Naive thymus-derived CD4-positive, alpha-beta T cell (primary cell): ENCODE measurements at regions not wholly inside any gene's neighbourhood (a gene's known extent, or its start where the extent isn't known, plus 50 kb on each side); places are given as distances from the start of the nearest gene placed in this dataset.

ENCODE experiments used
- ATAC-seq: fragments of 150-1000 bp; cut with Tn5 transposase; 2 replicates; pipeline ENCODE4 v1.10.0; 2021; ENCODE audit warnings: mild to moderate bottlenecking, moderate library complexity
- CTCF ChIA-PET: fragments of 350-600 bp; sonication (Branson Sonifier 250); formaldehyde crosslinking; loops from one replicate; lab custom pipeline; 2021; ENCODE audit warnings: antibody characterized with exemption; lab: Charles Lee
- POLR2A ChIA-PET: fragments of 350-600 bp; sonication (Branson Sonifier 250); formaldehyde crosslinking; loops from one replicate; lab custom pipeline; 2021; ENCODE audit warnings: antibody characterized with exemption, inconsistent platforms; lab: Charles Lee
- DNase-seq, 9 donors: peaks; one replicate each; pipeline versions ENCODE4 v3.0.0 to v3.0.0-alpha.2; 2020 to 2022; ENCODE audit warnings: mixed read lengths in 1 of 9
- H3K27ac ChIP-seq: one replicate; pipeline ENCODE4 v1.7.0; 2013; ENCODE audit warnings: mild to moderate bottlenecking, low read depth, low read length, moderate library complexity
- H3K27me3 ChIP-seq, 2 donors: one replicate each; pipeline ENCODE4 v1.7.0; 2013; ENCODE audit warnings: low read length in 2 of 2, mild to moderate bottlenecking in 2 of 2, moderate library complexity in 2 of 2; ENCODE audit not compliant: control insufficient read depth in 2 of 2, insufficient read depth in 2 of 2
- H3K36me3 ChIP-seq, 3 experiments: 1 replicate in 2 of 3; 2 replicates in 1 of 3; pipeline ENCODE4 v1.7.0; 2013; ENCODE audit warnings: low read length in 3 of 3, mild to moderate bottlenecking in 3 of 3, moderate library complexity in 1 of 3; ENCODE audit not compliant: insufficient read depth in 3 of 3, control insufficient read depth in 2 of 3
- H3K4me1 ChIP-seq, 2 donors: one replicate each; pipeline ENCODE4 v1.7.0; 2013; ENCODE audit warnings: low read length in 2 of 2, mild to moderate bottlenecking in 2 of 2, moderate library complexity in 1 of 2; ENCODE audit not compliant: control insufficient read depth in 2 of 2, insufficient read depth in 2 of 2
- H3K4me3 ChIP-seq: 2 replicates; pipeline ENCODE4 v1.7.0; 2013; ENCODE audit warnings: mild to moderate bottlenecking, low read length
- H3K9me3 ChIP-seq, 3 experiments: 1 replicate in 2 of 3; 2 replicates in 1 of 3; pipeline ENCODE4 v1.7.0; 2013; ENCODE audit warnings: low read length in 3 of 3; ENCODE audit not compliant: control insufficient read depth in 2 of 3
- H3K27ac Mint-ChIP-seq, 9 donors: one replicate each; pipeline ENCODE4 v1.8.0; 2020 to 2022; ENCODE audit warnings: mixed read lengths in 9 of 9, mild to moderate bottlenecking in 8 of 9, moderate library complexity in 5 of 9, inconsistent platforms in 2 of 9
- H3K27me3 Mint-ChIP-seq, 5 donors: one replicate each; pipeline ENCODE4 v1.8.0; 2021 to 2022; ENCODE audit warnings: mixed read lengths in 5 of 5, mild to moderate bottlenecking in 1 of 5
- H3K36me3 Mint-ChIP-seq, 5 donors: one replicate each; pipeline ENCODE4 v1.8.0; 2020 to 2022; ENCODE audit warnings: mixed read lengths in 5 of 5, mild to moderate bottlenecking in 3 of 5, inconsistent platforms in 1 of 5
- H3K4me1 Mint-ChIP-seq, 7 donors: one replicate each; pipeline ENCODE4 v1.8.0; 2020 to 2022; ENCODE audit warnings: mixed read lengths in 7 of 7, mild to moderate bottlenecking in 3 of 7, inconsistent platforms in 1 of 7
- H3K4me3 Mint-ChIP-seq, 10 donors: one replicate each; pipeline ENCODE4 v1.8.0; 2020 to 2022; ENCODE audit warnings: mild to moderate bottlenecking in 10 of 10, mixed read lengths in 10 of 10, moderate library complexity in 6 of 10, inconsistent platforms in 2 of 10
- H3K9me3 Mint-ChIP-seq, 11 donors: one replicate each; pipeline ENCODE4 v1.8.0; 2020 to 2022; ENCODE audit warnings: mixed read lengths in 11 of 11, mild to moderate bottlenecking in 4 of 11, inconsistent platforms in 1 of 11, moderate library complexity in 1 of 11
- intact Hi-C, 2 donors: fragments of 100-400 bp; cut with micrococcal nuclease; formaldehyde crosslinking; loops; one replicate each; pipeline ENCODE4 v1.15.1; 2023

- peaks cover 0 to 6% (median 0%) of the 10 kb centered on the region in 5 donors for H3K36me3 Mint-ChIP-seq
- ATAC-seq (no peak), DNase-seq (no peak)
- Histone ChIP-seq H3K9me3 (no peaks in the 10 kb centered on the region), H3K36me3 (no peaks in the 10 kb centered on the region), H3K4me3 (no peak overlapping the region), H3K27me3 (no peaks in the 10 kb centered on the region), H3K4me1 (no peaks in the 10 kb centered on the region), H3K27ac (no peak overlapping the region)
- H3K9me3 Mint-ChIP-seq = peaks cover 0 to 18% (median 5%) of the 10 kb centered on the region in 11 donors
- ChIA-PET CTCF (no interaction called here), POLR2A (no interaction called here)
- no peak overlapping the region for H3K27ac Mint-ChIP-seq
- intact Hi-C loops = no loop called here
- peaks cover 0 to 3% (median 0%) of the 10 kb centered on the region in 7 donors for H3K4me1 Mint-ChIP-seq
- H3K4me3 Mint-ChIP-seq = no peak overlapping the region
- H3K27me3 Mint-ChIP-seq = peaks cover 0 to 63% (median 52%) of the 10 kb centered on the region in 5 donors
Measured at GRCh38 chr20:57032847-57033246, 233.6 kb downstream of the BMP7 start.

DNA sequence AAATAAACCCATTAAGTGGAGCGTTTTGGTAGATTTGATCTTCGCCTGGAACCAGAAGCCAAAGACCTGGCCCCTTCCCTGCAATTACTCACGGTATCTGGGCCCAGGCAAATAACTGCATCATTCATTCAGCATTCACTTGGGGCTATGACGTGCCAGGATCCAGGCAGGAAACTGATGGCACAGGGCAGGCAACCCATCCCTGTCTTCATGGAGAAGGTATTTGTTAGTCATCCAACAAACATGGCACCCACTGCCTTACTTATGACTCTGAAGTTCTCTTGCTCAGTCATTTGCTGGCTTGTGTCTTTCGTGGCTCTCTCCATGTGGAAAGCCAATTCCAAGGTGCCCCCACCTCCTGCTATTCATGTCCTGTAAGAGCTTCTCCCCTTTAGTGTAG is 232.4 kb downstream of the BMP7 start:
- no peaks in the 10 kb centered on the region for H3K9me3 ChIP-seq
- intact Hi-C loops = no loop called here
- ChIA-PET POLR2A (no interaction called here), CTCF (no interaction called here)
- H3K9me3 Mint-ChIP-seq = peaks cover 0 to 18% (median 5%) of the 10 kb centered on the region in 11 donors
- peaks cover 0 to 3% (median 0%) of the 10 kb centered on the region in 7 donors for H3K4me1 Mint-ChIP-seq
- H3K4me3 Mint-ChIP-seq = no peak overlapping the region
- no peaks in the 10 kb centered on the region for H3K27me3 ChIP-seq
- H3K27ac Mint-ChIP-seq = no peak overlapping the region
- ATAC-seq = no peak
- peaks cover 0 to 57% (median 50%) of the 10 kb centered on the region in 5 donors for H3K27me3 Mint-ChIP-seq
- H3K36me3 ChIP-seq = no peaks in the 10 kb centered on the region
- no peak overlapping the region for H3K4me3 ChIP-seq
- peaks cover 0 to 6% (median 0%) of the 10 kb centered on the region in 5 donors for H3K36me3 Mint-ChIP-seq
- no peak for DNase-seq
- H3K4me1 ChIP-seq = no peaks in the 10 kb centered on the region
- no peak overlapping the region for H3K27ac ChIP-seq

DNA sequence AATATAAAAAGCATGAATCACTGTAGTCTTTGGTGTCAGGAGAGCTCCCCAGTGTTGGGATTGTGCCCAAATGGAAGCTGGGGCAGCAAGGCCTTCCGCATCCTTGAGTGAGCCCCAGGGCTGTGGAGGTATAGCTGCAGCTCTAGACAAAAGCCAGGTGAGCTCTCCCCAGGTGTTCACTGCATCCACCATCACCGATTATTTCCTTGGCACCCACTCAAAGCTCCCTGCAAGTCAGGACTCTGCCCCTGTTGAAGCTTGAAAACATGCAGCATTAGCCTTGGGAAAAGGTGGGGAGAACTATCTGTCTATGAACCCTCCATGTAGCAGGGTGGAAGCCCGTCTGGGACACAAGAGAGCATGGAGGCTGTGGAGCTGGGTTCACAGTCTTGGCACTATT is 228.8 kb downstream of the BMP7 start:
- peaks cover 0 to 36% (median 25%) of the 10 kb centered on the region in 5 donors for H3K27me3 Mint-ChIP-seq
- H3K4me3 ChIP-seq = no peak overlapping the region
- CTCF ChIA-PET = interaction anchor here (0.6 kb wide), 1 partner anchor 309 kb away, joined by 3 read pairs; no protein-coding TSS in a partner anchor
- no peak for DNase-seq
- H3K36me3 ChIP-seq = no peaks in the 10 kb centered on the region
- H3K9me3 Mint-ChIP-seq = peaks cover 0 to 18% (median 3%) of the 10 kb centered on the region in 11 donors
- no peak overlapping the region for H3K27ac ChIP-seq
- H3K4me1 Mint-ChIP-seq = no peaks in the 10 kb centered on the region
- H3K4me1 ChIP-seq = no peaks in the 10 kb centered on the region
- H3K4me3 Mint-ChIP-seq = no peak overlapping the region
- peaks cover 0 to 6% (median 0%) of the 10 kb centered on the region in 5 donors for H3K36me3 Mint-ChIP-seq
- H3K27ac Mint-ChIP-seq = no peak overlapping the region
- no peaks in the 10 kb centered on the region for H3K27me3 ChIP-seq
- intact Hi-C loops = no loop called here
- POLR2A ChIA-PET = no interaction called here
- no peaks in the 10 kb centered on the region for H3K9me3 ChIP-seq
- ATAC-seq = no peak

DNA sequence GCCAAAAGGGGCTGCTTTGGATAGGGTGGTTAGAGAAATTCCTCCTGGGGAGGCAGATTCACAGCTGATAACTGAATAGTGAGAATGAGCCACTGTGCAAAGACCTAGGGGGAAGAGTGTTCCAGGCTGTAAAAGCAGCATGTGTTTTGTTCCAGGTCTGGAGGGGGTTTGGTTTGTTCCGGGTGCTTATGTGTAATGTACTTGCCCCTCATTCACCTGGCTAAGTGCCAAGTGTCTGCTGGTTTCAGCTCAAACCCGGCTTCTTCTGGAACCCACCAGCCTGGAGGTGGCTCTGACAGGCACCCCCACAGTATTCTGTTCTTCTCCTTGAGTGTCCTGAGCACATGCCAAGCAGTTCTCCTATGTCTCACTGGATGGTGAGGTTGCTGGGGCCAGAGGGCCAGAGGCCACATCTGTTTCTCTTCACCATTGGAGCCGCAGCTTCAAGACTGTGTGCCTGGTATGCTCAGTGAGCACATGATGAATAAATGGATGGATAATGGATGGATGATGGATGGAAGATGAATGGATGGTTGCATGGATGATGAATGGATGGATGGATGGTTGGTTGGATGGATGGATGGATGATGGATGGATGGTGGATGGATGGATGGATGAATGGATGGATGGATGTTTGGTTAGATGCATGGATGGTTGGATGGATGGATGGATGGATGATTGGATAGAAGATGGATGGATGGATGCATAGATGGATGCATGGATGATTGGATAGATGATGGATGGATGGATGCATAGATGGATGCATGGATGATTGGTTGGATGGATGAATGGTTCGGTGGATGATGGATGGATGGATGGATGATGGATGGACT is 227.6 kb downstream of the BMP7 start:
- DNase-seq (no peak), ATAC-seq (no peak)
- Histone ChIP-seq H3K4me3 (no peak overlapping the region), H3K9me3 (no peaks in the 10 kb centered on the region), H3K27ac (no peak overlapping the region), H3K27me3 (no peaks in the 10 kb centered on the region), H3K36me3 (no peaks in the 10 kb centered on the region), H3K4me1 (no peaks in the 10 kb centered on the region)
- POLR2A ChIA-PET = no interaction called here
- peaks cover 3 to 30% (median 25%) of the 10 kb centered on the region in 5 donors for H3K27me3 Mint-ChIP-seq
- intact Hi-C loops = no loop called here
- H3K4me1 Mint-ChIP-seq = no peaks in the 10 kb centered on the region
- H3K9me3 Mint-ChIP-seq = peaks cover 0 to 15% (median 3%) of the 10 kb centered on the region in 11 donors
- H3K4me3 Mint-ChIP-seq = no peak overlapping the region
- CTCF ChIA-PET = no interaction called here
- no peak overlapping the region for H3K27ac Mint-ChIP-seq
- peaks cover 0 to 6% (median 0%) of the 10 kb centered on the region in 5 donors for H3K36me3 Mint-ChIP-seq

GRCh38 chr20:57040466-57040865 is 226.0 kb downstream of the BMP7 start:
- peaks cover 0 to 9% (median 0%) of the 10 kb centered on the region in 11 donors for H3K9me3 Mint-ChIP-seq
- intact Hi-C loops = no loop called here
- no peak for DNase-seq
- no peaks in the 10 kb centered on the region for H3K4me1 Mint-ChIP-seq
- no peaks in the 10 kb centered on the region for H3K4me1 ChIP-seq
- H3K4me3 Mint-ChIP-seq = no peak overlapping the region
- H3K27ac ChIP-seq = no peak overlapping the region
- no peaks in the 10 kb centered on the region for H3K27me3 ChIP-seq
- peaks cover 3 to 19% (median 17%) of the 10 kb centered on the region in 5 donors for H3K27me3 Mint-ChIP-seq
- H3K36me3 Mint-ChIP-seq = no peaks in the 10 kb centered on the region
- no peaks in the 10 kb centered on the region for H3K9me3 ChIP-seq
- CTCF ChIA-PET = no interaction called here
- H3K36me3 ChIP-seq = no peaks in the 10 kb centered on the region
- no peak overlapping the region for H3K27ac Mint-ChIP-seq
- POLR2A ChIA-PET = interaction anchor here (0.6 kb wide), 1 partner anchor 53 kb away, joined by 3 read pairs; no protein-coding TSS in a partner anchor
- ATAC-seq = no peak
- no peak overlapping the region for H3K4me3 ChIP-seq

GRCh38 chr20:57040924-57041323 is 225.5 kb downstream of the BMP7 start:
- H3K9me3 Mint-ChIP-seq = peaks cover 0 to 8% (median 0%) of the 10 kb centered on the region in 11 donors
- intact Hi-C loops = no loop called here
- no peak overlapping the region for H3K4me3 Mint-ChIP-seq
- no peaks in the 10 kb centered on the region for H3K4me1 Mint-ChIP-seq
- H3K4me1 ChIP-seq = no peaks in the 10 kb centered on the region
- peaks cover 3 to 17% (median 13%) of the 10 kb centered on the region in 5 donors for H3K27me3 Mint-ChIP-seq
- no peak overlapping the region for H3K27ac ChIP-seq
- ATAC-seq (no peak), DNase-seq (no peak)
- H3K36me3 Mint-ChIP-seq = no peaks in the 10 kb centered on the region
- ChIA-PET CTCF (no interaction called here), POLR2A (no interaction called here)
- H3K27ac Mint-ChIP-seq = no peak overlapping the region
- H3K4me3 ChIP-seq = no peak overlapping the region
- H3K36me3 ChIP-seq = no peaks in the 10 kb centered on the region
- H3K27me3 ChIP-seq = no peaks in the 10 kb centered on the region
- no peaks in the 10 kb centered on the region for H3K9me3 ChIP-seq
